HG03097 (cell line): ENCODE measurements at regions not wholly inside any gene's neighbourhood (a gene's known extent, or its start where the extent isn't known, plus 50 kb on each side); places are given as distances from the start of the nearest gene placed in this dataset.
"Not testable (repeated sequence)": the region's sequence is repeated elsewhere in the genome, so short reads cannot be mapped to it uniquely, and the experiment has no call there.

ENCODE experiments used
- ATAC-seq: cut with Tn5 transposase; IDR thresholded peaks from one replicate; pipeline ENCODE4 v1.9.1; 2021; ENCODE audit not compliant: unreplicated experiment, low FRiP score

DNA sequence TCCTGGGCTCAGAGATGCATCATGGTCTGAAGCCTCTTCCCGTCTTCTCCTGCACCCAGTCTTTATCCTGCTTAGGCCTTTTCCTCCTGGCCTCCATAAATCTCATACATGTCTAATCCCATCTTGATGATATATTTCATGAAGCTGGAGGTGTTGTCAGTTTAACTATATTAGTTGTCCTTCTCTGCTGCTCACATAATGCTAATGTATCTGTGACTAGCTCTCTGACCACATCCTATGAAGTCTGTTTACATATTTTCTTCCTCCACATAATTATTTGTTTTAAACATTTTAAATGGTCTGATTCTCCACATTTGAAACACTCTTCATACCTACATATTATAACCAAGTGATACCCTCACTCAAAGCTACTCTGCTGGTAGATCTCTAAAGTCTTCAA lies 315.2 kb upstream of the RND3 start:
- no peak for ATAC-seq

DNA sequence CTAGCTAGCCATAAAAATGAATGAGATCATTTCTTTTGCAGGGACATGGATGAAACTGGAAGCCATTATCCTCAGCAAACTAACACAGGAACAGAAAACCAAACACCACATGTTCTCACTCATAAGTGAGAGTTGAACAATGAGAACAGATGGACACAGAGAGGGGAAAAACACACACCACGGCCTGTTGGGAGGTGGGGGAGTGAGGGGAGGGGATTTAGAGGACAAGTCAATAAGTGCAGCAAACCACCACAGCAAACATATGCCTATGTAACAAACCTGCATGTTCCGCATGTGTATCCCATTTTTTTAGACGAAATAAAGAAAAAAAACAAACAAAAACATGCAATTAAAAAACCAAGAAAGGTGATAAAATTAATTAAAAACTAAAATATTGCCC lies 308.8 kb upstream of the RND3 start:
- ATAC-seq, result not testable (repeated sequence)

- ATAC-seq, result no peak
Measured at GRCh38 chr2:150792780-150793300, 305.4 kb upstream of the RND3 start.

- no peak for ATAC-seq
Measured at GRCh38 chr2:150791567-150791966, 304.1 kb upstream of the RND3 start.

DNA sequence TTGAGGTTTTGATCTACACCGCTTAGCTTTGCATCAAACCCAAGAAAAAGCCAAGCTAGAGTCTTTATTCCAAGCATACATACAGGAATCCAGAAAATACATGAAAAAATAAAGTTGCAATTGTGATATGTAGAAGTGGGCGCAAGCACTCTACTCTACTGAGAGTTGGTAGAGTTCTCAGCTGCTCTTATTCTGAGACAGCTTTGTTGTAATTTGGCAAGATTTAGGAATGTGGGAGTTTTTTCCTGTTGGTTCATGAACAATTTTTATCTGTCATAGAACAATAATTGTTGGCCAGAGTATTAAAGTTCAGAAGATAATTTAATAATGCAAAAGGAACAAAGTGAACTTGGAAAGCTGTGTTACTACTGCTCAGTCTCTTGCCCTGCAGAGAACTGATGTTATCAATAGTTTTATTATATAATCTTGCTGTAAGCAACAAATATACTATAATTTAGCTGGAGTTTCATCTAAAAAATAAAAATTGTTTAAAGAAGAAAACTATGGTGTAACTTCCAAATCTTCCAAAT lies 302.0 kb upstream of the RND3 start:
- no peak for ATAC-seq

- ATAC-seq, result no peak
Measured at GRCh38 chr2:150788426-150789140, 301.1 kb upstream of the RND3 start.

GRCh38 chr2:150787353-150788093 lies 300.1 kb upstream of the RND3 start:
- no peak for ATAC-seq

DNA sequence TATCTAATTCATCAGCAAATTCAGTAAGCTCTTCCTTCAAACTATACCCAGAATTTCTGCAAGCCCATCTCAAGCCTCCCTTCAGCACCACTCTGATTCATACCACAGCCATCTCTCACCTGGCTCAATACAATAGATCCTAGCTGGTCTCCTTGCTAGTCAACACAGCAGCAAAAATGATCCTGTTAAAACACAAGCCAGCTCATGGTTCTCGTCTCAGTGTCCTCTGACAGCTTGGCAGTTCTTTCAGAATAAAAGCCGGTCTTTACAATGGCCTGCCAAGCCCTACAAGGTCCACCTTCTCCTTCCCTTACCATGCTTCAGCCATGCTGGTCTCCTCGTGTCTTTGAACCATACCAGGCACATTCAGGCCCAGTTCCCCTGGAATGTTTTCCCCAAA lies 296.9 kb upstream of the RND3 start:
- no peak for ATAC-seq

DNA sequence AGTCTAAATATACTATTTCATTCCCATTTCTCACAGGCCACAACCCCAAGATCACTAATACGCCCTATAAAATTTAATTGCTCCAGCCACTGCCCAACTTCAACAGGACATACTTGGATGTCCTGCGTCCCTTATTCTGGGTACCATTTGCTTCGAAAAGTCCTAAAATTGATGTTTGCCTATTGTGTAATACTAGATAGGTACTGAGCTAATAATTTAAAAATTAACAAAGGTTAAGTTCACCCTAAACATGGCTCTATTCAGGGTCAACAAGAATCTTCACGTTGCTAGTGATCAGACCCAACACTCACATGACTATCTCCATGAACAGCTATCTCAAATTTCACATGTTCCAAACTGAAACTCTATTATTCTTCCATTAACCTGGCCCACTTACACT lies 296.4 kb upstream of the RND3 start:
- ATAC-seq, result no peak

- ATAC-seq, result no peak
Measured at GRCh38 chr2:150783015-150783414, 295.5 kb upstream of the RND3 start.

- ATAC-seq, result no peak
Measured at GRCh38 chr2:150782613-150783012, 295.1 kb upstream of the RND3 start.

GRCh38 chr2:150781142-150781541 lies 293.7 kb upstream of the RND3 start:
- ATAC-seq, result no peak

DNA sequence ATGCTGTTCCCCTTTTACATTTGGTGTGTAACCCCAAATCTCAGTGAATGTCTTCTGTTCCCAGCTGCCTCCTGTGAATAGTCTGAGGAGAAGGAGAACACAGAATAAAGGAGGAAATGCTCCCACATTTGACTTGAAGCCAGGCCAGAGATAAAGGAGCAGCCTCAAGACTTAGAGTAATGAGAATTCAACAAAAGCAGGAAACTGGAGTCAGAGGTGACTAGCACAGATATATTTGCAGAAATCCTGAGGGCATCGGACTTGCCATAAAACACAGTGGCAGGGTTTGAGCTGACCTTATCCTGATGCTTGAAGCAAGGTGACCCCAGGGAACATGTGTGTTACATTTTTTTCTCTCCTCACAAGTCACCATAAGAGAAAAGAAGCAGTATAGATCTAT lies 291.4 kb upstream of the RND3 start:
- no peak for ATAC-seq

DNA sequence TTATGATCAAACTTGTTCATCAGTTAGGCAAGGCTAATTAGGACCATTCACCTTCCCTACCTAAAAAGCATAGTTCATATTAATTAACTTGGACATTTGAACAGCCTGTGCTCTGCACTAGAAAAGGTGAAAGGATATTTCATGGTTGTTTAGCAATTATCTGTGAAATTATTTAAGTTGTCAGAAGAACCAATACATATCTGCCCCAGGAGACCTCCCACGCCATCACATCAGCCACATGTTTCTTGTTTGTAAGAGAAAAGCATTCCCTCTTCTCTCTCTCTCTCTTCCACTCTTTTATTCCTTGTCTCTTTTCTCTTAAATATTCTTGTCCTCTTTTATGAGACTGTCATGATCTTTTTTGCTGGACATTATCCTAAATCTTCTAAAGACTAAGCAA lies 282.0 kb upstream of the RND3 start:
- ATAC-seq, result no peak

GRCh38 chr2:150767991-150768746 lies 280.7 kb upstream of the RND3 start:
- ATAC-seq, result no peak

DNA sequence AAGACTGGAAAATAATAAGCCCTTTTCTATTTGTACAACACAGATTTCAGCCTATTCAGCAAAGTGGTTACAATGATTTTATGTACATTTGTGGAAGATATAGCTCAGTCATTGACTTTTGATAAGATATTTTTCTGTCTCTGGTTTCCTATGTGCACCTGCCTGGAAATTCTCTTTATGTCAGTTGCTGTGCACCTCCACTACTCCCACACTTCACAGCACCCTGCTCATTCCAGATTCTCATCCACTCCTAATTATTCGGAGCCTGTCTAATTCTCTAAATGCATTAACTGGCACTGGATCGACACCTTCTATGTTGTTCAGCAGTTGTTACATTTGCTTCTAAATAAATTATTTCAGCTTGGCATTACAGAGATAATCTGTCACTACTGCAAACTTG lies 275.1 kb upstream of the RND3 start:
- ATAC-seq, result no peak

DNA sequence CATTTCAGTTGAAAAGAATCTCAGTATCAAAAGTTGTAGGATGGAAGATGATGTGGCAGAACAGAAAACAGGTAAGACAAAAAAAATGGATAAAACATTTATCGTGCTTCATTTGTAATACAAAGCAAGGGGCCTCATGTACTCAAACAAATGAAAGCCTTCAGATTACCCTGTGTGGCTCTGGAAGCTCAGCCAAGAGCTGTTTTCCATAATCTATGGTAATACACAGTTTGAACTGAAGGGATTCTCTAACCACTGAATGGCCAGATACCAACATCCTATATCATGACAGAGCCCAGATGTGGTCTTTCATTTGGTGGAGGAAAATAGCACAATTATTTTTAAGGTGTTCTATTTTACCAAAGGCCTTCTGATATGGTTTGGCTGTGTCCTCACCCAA lies 272.1 kb upstream of the RND3 start:
- ATAC-seq, result no peak

- ATAC-seq, result no peak
Measured at GRCh38 chr2:150759106-150759505, 271.6 kb upstream of the RND3 start.

- no peak for ATAC-seq
Measured at GRCh38 chr2:150752229-150752628, 264.8 kb upstream of the RND3 start.

GRCh38 chr2:150750720-150751119 lies 263.3 kb upstream of the RND3 start:
- ATAC-seq, result no peak

DNA sequence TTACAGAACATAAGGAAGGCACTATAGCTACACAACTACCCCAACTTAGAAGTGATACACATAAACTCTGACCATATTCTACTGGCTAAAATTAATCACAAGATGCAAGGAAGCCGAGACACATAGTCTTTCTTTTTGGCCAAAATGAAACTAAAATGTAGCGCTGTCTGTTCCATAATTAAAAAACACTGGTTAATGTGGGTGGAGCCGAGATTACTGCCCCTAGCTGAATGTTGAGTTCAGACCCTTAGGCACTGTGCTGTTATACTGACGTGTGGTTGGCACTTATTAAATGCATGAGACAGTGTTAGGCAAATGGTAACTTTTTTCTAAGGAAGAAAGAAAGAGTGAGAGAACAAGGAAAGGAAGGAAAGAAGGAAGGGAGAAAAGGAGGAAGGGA lies 254.6 kb upstream of the RND3 start:
- ATAC-seq, result no peak
